Activated CD8-positive, alpha-beta memory T cell treated with anti-CD3 and anti-CD28 coated beads, Interleukin-2, amount 10 ng/mL, durations not matched to agents 7 days and 5 days (primary cell): ENCODE measurements at regions not wholly inside any gene's neighbourhood (a gene's known extent, or its start where the extent isn't known, plus 50 kb on each side); places are given as distances from the start of the nearest gene placed in this dataset.

Experiments
- ATAC-seq: fragments of 150-1000 bp; cut with Tn5 transposase; one replicate; pipeline ENCODE4 v1.10.0; 2021; ENCODE audit warnings: moderate library complexity
- CTCF ChIA-PET: fragments of 350-600 bp; sonication (Branson Sonifier 250); formaldehyde crosslinking; loops from one replicate; lab custom pipeline; 2021; ENCODE audit warnings: antibody characterized with exemption; lab: Charles Lee
- DNase-seq: peaks from one replicate; pipeline ENCODE4 v3.0.0-alpha.2; 2020
- H3K27ac Mint-ChIP-seq: one replicate; pipeline ENCODE4 v1.8.0; 2021; ENCODE audit warnings: mild to moderate bottlenecking, mixed read lengths
- H3K27me3 Mint-ChIP-seq: one replicate; pipeline ENCODE4 v1.8.0; 2021; ENCODE audit warnings: mixed read lengths
- H3K36me3 Mint-ChIP-seq: one replicate; pipeline ENCODE4 v1.8.0; 2021; ENCODE audit warnings: mild to moderate bottlenecking, mixed read lengths
- H3K4me1 Mint-ChIP-seq: one replicate; pipeline ENCODE4 v1.8.0; 2021; ENCODE audit warnings: mixed read lengths
- H3K4me3 Mint-ChIP-seq: one replicate; pipeline ENCODE4 v1.8.0; 2021; ENCODE audit warnings: mild to moderate bottlenecking, moderate library complexity, mixed read lengths
- H3K9me3 Mint-ChIP-seq: one replicate; pipeline ENCODE4 v1.8.0; 2022; ENCODE audit warnings: low read depth, mixed read lengths

- Mint-ChIP-seq H3K4me1 (no peaks in the 10 kb centered on the region), H3K27me3 (peaks cover 26% of the 10 kb centered on the region), H3K9me3 (no peaks in the 10 kb centered on the region), H3K4me3 (no peak overlapping the region), H3K36me3 (no peaks in the 10 kb centered on the region), H3K27ac (no peak overlapping the region)
- DNase-seq, result no peak
- no peak for ATAC-seq
- CTCF ChIA-PET, result no interaction called here
Measured at GRCh38 chr7:25754333-25754732, 397.7 kb upstream of the NFE2L3 start.

DNA sequence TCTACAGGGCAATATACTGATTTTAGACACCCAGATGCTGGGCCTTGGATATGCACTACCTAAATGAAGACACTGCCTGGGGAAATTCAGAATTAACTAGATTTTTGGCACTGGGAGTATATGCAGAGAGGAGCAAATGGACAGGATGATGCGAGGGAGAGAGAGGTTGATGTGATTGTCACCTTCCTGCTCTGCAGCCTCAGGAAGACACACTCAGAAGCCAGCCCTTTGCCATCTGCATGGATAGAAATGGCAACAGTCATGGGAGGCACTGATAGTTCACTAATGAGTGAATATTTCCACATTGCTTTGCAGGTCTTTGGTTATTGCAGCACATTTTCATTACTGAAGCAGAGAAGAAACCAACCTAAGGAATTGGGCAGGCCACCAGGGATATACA, 397.2 kb upstream of the NFE2L3 start:
- no peak for DNase-seq
- CTCF ChIA-PET, result interaction anchor here (0.6 kb wide), 1 partner anchor 459 kb away, joined by 3 read pairs; no protein-coding TSS in a partner anchor
- Mint-ChIP-seq H3K4me3 (no peak overlapping the region), H3K27ac (no peak overlapping the region), H3K36me3 (no peaks in the 10 kb centered on the region), H3K4me1 (no peaks in the 10 kb centered on the region), H3K27me3 (peaks cover 29% of the 10 kb centered on the region), H3K9me3 (no peaks in the 10 kb centered on the region)
- no peak for ATAC-seq

DNA sequence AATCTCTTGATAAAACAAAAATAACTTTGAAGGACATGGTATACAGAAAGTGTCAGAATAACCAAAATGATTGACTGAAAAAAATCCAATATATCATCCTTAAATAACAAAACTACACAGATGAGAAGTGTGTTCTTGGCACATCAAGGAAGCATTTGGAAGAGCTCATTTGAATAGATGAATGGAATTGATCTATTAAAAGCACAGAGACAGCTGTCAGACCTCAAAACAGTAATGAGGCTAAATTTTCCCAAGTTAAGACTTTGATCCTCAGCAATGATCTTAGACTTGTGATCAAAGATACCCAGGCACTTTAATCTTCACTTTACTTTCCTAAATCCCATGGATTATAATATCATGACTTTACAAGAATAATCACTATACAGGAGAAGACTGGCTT, 395.4 kb upstream of the NFE2L3 start:
- ATAC-seq (no peak), DNase-seq (no peak)
- H3K4me1 Mint-ChIP-seq, result no peaks in the 10 kb centered on the region
- H3K9me3 Mint-ChIP-seq, result no peaks in the 10 kb centered on the region
- no peaks in the 10 kb centered on the region for H3K36me3 Mint-ChIP-seq
- peaks cover 27% of the 10 kb centered on the region for H3K27me3 Mint-ChIP-seq
- no peak overlapping the region for H3K27ac Mint-ChIP-seq
- no peak overlapping the region for H3K4me3 Mint-ChIP-seq
- CTCF ChIA-PET, result no interaction called here

- Mint-ChIP-seq H3K9me3 (no peaks in the 10 kb centered on the region), H3K4me3 (no peak overlapping the region), H3K27me3 (peaks cover 21% of the 10 kb centered on the region), H3K4me1 (no peaks in the 10 kb centered on the region), H3K36me3 (no peaks in the 10 kb centered on the region), H3K27ac (no peak overlapping the region)
- CTCF ChIA-PET, result no interaction called here
- no peak for DNase-seq
- no peak for ATAC-seq
Measured at GRCh38 chr7:25758559-25758958, 393.4 kb upstream of the NFE2L3 start.

DNA sequence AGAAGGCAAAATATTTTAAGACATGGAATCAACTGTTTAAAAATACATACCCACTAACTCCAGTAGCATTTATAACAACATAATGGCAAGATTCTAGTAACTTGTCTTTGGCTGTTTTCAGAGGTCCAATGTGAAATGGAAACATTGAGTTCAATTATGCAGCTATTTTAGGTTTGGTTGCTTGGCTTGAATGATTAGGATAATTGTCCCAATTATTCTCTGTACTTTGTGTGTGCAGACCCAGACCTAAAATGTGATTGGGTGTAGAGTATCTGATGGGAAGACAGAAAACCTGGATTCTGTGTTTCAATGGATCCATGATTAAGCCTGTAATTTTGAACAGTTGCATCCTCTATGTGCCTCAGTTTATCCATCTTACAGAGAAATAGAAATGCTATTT, 392.7 kb upstream of the NFE2L3 start:
- H3K27me3 Mint-ChIP-seq, result peaks cover 21% of the 10 kb centered on the region
- CTCF ChIA-PET, result no interaction called here
- ATAC-seq (no peak), DNase-seq (no peak)
- H3K27ac Mint-ChIP-seq, result no peak overlapping the region
- no peak overlapping the region for H3K4me3 Mint-ChIP-seq
- no peaks in the 10 kb centered on the region for H3K9me3 Mint-ChIP-seq
- H3K4me1 Mint-ChIP-seq, result no peaks in the 10 kb centered on the region
- H3K36me3 Mint-ChIP-seq, result no peaks in the 10 kb centered on the region

- no peaks in the 10 kb centered on the region for H3K36me3 Mint-ChIP-seq
- ATAC-seq (no peak), DNase-seq (no peak)
- H3K27ac Mint-ChIP-seq, result no peak overlapping the region
- no peaks in the 10 kb centered on the region for H3K4me1 Mint-ChIP-seq
- CTCF ChIA-PET, result no interaction called here
- H3K9me3 Mint-ChIP-seq, result no peaks in the 10 kb centered on the region
- H3K4me3 Mint-ChIP-seq, result no peak overlapping the region
- H3K27me3 Mint-ChIP-seq, result peaks cover 21% of the 10 kb centered on the region
Measured at GRCh38 chr7:25759748-25760147, 392.2 kb upstream of the NFE2L3 start.

- peaks cover 12% of the 10 kb centered on the region for H3K27me3 Mint-ChIP-seq
- DNase-seq (no peak), ATAC-seq (no peak)
- H3K36me3 Mint-ChIP-seq, result no peaks in the 10 kb centered on the region
- H3K9me3 Mint-ChIP-seq, result no peaks in the 10 kb centered on the region
- CTCF ChIA-PET, result no interaction called here
- H3K27ac Mint-ChIP-seq, result no peak overlapping the region
- H3K4me1 Mint-ChIP-seq, result no peaks in the 10 kb centered on the region
- no peak overlapping the region for H3K4me3 Mint-ChIP-seq
Measured at GRCh38 chr7:25762511-25763462, 389.2 kb upstream of the NFE2L3 start.

GRCh38 chr7:25763463-25763860, 388.5 kb upstream of the NFE2L3 start:
- Mint-ChIP-seq H3K4me3 (no peak overlapping the region), H3K27me3 (peaks cover 6% of the 10 kb centered on the region), H3K36me3 (no peaks in the 10 kb centered on the region), H3K27ac (no peak overlapping the region), H3K4me1 (no peaks in the 10 kb centered on the region), H3K9me3 (no peaks in the 10 kb centered on the region)
- DNase-seq (no peak), ATAC-seq (no peak)
- CTCF ChIA-PET, result no interaction called here

DNA sequence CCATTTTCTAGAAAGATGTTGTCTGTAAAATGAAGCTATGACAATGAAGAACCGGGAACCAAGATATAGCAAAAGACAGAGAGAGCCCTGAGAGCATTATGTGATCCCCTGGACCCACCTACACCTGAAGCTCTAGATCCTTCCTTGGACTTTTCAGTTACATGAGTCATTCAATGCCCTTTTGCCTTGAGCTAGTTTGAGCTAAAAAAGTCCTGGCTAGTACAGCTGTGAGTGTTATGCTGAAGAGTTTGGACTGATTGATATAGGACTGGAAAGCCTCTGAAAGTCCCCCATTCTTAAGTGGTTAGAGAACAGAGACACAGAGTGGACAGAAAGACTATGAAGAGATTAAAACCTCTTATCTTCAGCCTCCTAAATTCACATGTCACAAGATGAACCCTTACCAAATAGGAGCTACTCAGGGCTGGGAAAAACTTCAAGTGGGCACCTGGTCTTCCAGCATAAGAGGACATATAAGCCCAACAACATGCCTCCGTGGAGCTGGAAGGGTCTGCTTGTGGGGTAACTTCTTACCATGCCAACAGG, 386.8 kb upstream of the NFE2L3 start:
- Mint-ChIP-seq H3K27me3 (peaks cover 2% of the 10 kb centered on the region), H3K9me3 (no peaks in the 10 kb centered on the region), H3K27ac (no peak overlapping the region), H3K36me3 (no peaks in the 10 kb centered on the region), H3K4me1 (no peaks in the 10 kb centered on the region), H3K4me3 (no peak overlapping the region)
- DNase-seq (no peak), ATAC-seq (no peak)
- CTCF ChIA-PET, result interaction anchor here (0.7 kb wide), 1 partner anchor 47 kb away, joined by 3 read pairs; no protein-coding TSS in a partner anchor

DNA sequence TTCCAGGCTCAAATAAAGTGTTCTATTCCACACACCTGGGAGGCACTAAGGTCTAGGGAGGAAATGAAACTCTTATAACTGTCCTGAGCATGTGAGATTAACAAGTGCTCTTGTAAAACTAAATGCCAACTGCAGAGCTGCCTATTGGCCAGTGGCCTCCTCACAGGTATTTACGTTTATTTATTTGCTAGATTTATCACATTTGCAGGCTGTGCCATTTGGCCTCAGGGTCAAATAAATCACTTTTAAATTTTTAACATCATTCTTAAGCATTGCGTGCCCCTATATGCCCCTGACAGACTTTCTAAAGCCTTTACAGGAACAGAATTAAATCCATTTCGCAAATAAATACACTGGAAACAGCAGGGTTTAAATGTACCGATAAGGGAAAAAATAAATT, 381.8 kb upstream of the NFE2L3 start:
- no peak overlapping the region for H3K27ac Mint-ChIP-seq
- CTCF ChIA-PET, result no interaction called here
- DNase-seq (no peak), ATAC-seq (no peak)
- no peaks in the 10 kb centered on the region for H3K4me1 Mint-ChIP-seq
- H3K9me3 Mint-ChIP-seq, result no peaks in the 10 kb centered on the region
- H3K4me3 Mint-ChIP-seq, result no peak overlapping the region
- H3K27me3 Mint-ChIP-seq, result peaks cover 7% of the 10 kb centered on the region
- H3K36me3 Mint-ChIP-seq, result no peaks in the 10 kb centered on the region

- CTCF ChIA-PET, result no interaction called here
- Mint-ChIP-seq H3K27ac (no peak overlapping the region), H3K36me3 (no peaks in the 10 kb centered on the region), H3K27me3 (peaks cover 7% of the 10 kb centered on the region), H3K4me3 (no peak overlapping the region), H3K4me1 (no peaks in the 10 kb centered on the region), H3K9me3 (no peaks in the 10 kb centered on the region)
- no peak for ATAC-seq
- no peak for DNase-seq
Measured at GRCh38 chr7:25770670-25771069, 381.3 kb upstream of the NFE2L3 start.

DNA sequence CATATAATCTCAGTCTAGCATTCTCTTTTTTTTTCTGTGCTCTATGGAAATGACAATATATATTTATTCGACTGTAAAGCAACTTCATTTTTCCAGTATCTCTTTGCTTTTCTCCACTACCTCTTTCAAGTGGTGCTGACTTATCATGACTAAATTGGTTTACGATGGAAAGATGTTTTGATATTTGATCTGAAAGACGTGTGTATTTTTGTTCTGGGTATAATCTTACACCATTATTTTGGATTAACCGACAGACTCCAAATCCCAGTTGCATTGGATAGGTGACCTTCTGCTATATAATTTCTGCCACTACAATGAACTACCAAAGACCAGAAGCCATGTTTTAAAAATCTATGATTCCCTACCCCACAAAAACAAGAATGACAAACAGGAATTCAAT, 380.5 kb upstream of the NFE2L3 start:
- CTCF ChIA-PET, result no interaction called here
- no peaks in the 10 kb centered on the region for H3K4me1 Mint-ChIP-seq
- H3K27me3 Mint-ChIP-seq, result peaks cover 7% of the 10 kb centered on the region
- DNase-seq (no peak), ATAC-seq (no peak)
- H3K9me3 Mint-ChIP-seq, result no peaks in the 10 kb centered on the region
- no peak overlapping the region for H3K4me3 Mint-ChIP-seq
- no peak overlapping the region for H3K27ac Mint-ChIP-seq
- no peaks in the 10 kb centered on the region for H3K36me3 Mint-ChIP-seq

DNA sequence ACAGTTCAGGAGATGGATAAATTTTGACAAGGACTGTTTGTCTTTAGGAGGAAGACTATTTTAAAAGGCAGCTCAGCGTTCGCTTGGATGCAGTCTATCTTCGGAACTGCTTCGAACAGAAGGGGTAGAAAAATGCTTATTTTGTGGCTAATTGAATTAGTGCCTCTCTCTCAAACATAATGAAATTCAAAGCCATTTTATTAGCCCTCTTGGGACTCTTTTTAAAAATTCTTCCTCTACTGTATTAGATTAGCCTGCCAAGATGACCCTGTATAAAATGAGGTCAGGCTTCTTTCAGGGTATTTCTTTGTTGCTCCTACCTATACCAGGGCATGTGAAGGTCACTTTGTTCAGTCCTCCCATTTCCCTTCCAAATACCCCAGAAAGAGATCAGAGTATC, 379.2 kb upstream of the NFE2L3 start:
- Mint-ChIP-seq H3K27ac (no peak overlapping the region), H3K36me3 (no peaks in the 10 kb centered on the region), H3K4me3 (no peak overlapping the region), H3K4me1 (no peaks in the 10 kb centered on the region), H3K9me3 (no peaks in the 10 kb centered on the region), H3K27me3 (peaks cover 7% of the 10 kb centered on the region)
- DNase-seq (no peak), ATAC-seq (no peak)
- CTCF ChIA-PET, result no interaction called here

- no peak for DNase-seq
- no peak for ATAC-seq
- Mint-ChIP-seq H3K27me3 (peaks cover 5% of the 10 kb centered on the region), H3K27ac (no peak overlapping the region), H3K36me3 (no peaks in the 10 kb centered on the region), H3K9me3 (no peaks in the 10 kb centered on the region), H3K4me3 (no peak overlapping the region), H3K4me1 (no peaks in the 10 kb centered on the region)
- CTCF ChIA-PET, result interaction anchor here (0.6 kb wide), 1 partner anchor 47 kb away, joined by 4 read pairs; no protein-coding TSS in a partner anchor
Measured at GRCh38 chr7:25774675-25775074, 377.3 kb upstream of the NFE2L3 start.
